ENCODE measurements at regions not wholly inside any gene's neighbourhood (a gene's known extent, or its start where the extent isn't known, plus 50 kb on each side); places are given as distances from the start of the nearest gene placed in this dataset.

DNA sequence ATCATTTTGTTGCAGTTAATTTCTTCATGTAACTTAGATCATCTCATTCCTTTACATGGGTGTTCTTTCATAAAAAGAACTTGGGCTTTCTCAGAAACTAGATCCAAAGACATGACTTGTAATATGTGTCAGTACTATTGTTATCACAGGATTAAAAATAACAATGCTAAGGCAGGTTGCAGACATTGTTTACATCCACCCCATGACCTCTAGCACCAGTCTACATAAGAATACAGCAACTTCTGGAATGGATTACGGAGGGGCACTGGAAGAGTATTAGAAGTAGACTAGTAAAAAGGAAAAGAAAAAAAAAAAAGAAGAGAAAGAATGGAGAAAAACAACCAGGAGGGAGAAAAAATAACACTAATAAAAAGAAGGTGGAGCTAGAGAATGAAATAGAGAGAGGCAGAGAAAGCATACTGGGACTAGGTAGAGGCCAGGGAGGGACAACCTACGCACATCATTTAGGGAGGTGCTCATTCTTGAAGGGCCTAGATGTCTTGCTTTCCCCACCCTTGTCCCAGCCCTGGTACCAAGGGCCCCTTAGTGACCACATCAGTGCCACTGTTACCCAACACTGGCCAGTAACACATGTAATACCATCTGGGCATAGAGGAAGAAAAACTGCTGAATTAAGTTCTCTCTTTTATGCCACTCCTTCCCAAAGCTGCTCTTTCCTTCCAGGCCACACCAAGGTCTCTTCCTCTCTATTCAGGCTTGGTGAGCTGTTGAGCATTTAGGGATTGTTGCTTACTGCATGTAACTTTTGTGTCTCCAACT lies 70.6 kb upstream of the KLF7 start:
- peak; percentile 68 to 88 (median 74) for DNase-seq

GRCh38 chr2:207238831-207239701 lies 73.3 kb upstream of the KLF7 start:
- peak; percentile 82 to 94 (median 90) for DNase-seq

DNA sequence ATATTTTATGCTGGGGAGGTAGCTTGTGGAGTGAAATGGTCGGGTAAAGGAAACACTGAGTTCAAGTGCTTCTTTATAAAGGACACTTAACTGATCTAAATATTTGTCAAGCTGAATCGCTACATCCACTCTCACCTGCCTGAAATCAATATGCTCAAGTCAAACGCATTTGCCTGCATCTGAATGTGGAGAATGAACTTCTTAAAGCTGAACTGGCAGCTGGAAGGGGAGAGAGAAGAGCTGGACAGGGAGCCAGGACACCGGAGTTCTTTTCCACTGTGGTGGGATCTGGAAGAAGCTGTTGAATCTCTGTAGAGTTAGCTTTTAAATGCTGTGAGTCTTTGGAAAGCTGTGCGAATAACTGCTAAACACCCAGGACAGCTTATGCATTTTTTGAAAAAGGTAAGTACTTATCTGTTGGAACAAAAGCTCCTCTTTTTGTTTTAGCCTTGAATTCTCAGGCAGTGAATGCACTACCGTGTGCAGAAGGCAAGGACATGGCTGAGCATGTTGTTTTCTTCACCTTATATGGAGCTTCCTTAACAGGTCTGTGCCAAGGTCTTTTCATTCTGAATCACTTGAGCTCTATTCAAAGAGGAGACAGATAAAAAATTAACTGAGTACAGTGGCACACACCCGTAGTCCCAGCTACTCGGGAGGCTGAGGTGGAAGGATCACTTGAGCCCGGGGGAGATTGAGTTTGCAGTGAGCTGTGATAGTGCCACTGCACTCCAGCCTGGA lies 74.2 kb upstream of the KLF7 start:
- peak in 1 of 4 experiments; percentile 18 for DNase-seq

- DNase-seq: no peak
Measured at GRCh38 chr2:207240649-207241048, 74.9 kb upstream of the KLF7 start.

DNA sequence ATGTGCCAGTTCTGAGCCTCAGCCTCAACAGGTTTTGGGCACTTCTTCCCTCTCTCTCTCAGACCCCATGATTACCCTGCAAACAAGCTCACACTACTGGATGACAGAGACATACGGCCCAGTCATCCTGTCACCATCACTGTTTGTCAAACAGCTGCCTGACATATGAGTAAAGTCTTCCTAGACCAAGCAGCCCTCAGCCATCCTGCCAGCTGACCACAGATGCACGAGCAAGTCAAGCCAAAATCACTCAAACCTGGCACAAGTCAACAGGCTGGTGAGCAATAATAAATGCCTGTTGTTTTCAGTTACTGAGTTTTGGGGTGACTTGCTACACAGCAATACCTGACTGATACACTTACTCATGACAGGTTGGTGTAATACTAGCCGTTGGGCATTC lies 75.5 kb upstream of the KLF7 start:
- peak in 2 of 4 experiments; percentile 8 to 49 for DNase-seq

DNA sequence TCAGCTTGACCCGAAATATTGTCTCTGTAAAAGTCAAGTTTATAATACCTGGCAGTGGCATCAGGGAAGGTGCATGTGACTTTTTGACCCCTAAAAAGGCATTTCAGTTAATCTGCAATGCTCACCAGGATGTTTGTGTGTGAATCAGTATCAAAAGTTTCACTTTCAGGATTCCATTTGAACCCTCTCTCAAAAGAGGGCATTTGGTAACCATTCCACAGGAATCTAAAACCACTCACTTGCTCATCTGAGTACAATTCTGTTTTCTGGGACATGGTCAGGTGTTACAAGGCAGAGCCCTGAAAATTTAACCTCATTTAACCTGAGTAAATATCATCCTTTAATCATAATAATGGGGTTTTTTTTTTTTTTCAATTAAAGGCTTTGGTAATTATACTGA lies 77.9 kb upstream of the KLF7 start:
- DNase-seq: no peak

- DNase-seq: no peak
Measured at GRCh38 chr2:207244971-207245925, 79.5 kb upstream of the KLF7 start.

GRCh38 chr2:207248702-207249377 lies 83.1 kb upstream of the KLF7 start:
- no peak for DNase-seq

DNA sequence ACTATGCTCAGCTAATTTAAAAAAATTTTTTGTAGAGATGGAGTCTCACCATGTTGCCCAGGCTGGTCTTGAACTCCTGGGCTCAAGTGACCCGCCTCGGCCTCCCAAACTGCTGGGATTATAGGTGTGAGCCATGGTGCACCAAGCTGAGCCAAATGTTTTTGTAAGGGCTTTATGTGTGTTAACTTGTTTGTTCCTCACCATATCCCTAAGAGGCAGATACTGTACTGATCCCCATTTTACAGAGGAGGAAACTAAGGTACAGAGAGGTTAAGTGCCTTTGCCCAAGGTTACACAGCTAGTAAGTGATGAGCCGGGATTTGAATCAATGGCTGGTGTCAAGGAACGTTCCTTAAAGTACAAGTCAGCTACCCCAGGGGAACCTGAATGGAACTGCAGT lies 85.3 kb upstream of the KLF7 start:
- DNase-seq: no peak

DNA sequence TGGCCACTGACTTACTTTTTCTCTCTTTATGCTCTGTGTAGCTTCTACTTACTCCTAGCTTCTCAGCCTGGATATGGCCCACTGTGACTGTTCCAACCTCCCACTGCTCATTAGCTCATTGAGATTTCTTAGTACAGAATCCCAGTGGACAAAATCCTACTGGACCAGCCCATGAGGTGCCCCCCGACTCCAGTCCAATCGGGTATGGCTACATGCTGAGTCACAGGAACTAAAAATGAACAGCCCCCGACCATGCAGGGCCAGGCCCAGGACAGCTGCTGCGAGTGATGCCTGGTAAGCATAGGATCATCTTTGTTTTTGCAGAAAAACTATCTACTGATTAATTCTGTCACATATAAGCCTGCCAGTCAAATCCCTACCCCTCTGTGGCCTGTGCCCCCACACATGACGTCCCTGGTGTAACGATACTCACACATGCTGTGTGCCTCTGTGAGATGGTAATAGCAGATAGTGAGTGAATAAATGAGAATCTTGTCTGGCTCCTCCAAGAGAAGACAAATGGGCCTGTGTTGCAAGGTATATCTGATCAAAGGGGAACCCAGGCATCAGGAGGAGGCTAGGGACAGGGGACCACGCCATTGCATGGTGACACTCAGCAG lies 85.9 kb upstream of the KLF7 start:
- no peak for DNase-seq

GRCh38 chr2:207252416-207252815 lies 86.7 kb upstream of the KLF7 start:
- no peak for DNase-seq

GRCh38 chr2:207252979-207253645 lies 87.4 kb upstream of the KLF7 start:
- DNase-seq: peak in 1 of 4 experiments; percentile 6

DNA sequence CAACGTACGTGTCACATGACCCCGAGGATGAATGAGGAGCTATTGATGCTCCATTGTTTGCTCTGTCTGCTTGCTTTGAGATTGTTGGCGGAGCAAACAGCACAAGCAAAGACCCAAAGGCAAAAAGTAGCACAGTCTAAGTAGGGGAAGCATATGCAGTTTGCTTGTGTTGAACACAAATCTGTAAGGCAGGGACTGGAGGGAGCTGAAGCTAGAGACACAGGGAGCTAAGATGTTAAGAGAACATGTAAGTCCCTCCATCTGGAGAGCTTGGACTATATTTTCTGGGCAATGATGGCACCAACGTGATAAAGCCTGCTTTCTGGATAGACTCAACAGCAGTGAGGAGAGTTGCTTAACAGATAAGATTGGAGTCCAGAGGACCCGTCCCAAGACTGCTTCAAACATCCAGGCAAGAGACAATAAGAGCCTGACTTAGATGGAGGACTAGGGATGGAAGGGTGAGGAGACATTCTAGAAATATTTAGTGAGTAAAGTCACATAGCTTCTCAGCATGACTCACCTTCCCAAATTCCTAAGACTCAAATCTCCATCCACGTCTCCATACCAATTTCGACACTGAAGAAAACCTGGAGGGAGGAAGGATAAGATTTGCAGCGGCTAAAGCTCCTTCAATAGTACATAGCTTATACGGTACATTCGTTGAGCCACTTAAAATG lies 88.1 kb upstream of the KLF7 start:
- DNase-seq: no peak

DNA sequence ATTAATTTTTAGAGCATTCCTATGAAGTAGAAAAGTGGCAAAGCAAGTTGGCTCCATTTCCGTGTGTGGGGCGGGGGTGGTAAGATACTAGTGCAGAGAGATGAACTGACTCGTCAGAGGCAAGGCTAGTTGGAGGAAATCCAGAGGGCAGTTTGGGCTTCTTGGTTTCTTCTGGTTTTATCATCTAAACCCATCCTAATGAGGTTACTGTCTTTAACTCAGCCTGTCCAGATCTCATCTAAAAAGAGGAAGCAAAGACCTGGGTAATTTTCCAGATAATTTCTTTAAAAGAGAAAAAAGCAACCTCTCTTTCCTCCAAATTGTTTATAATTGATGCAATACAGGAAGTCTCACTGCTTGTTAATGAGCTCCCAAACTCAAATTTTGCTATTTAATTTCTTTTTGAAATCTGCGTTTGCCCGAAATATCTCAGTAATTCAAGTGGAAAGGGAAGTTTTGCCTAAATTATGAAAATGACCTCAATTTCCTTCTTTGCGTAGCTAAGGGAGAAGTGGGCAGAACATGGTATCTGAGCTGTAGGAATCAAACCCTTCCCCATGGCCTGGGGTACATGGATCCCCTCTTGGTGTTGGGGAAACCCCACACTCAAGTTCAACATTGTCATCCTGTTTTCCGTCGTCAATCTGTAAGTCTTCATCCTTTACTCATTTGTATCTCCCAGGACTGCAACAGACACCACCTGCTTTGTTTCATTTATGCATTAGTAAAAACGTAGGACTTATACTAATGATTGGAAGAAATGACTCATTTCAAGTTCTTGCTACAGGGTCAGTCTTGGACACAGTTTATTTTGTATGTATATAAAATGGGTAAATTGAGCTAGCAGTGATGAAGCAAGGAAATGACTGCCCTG lies 89.1 kb upstream of the KLF7 start:
- DNase-seq: peak; percentile 52 to 74 (median 66)

GRCh38 chr2:207255565-207256470 lies 90.1 kb upstream of the KLF7 start:
- DNase-seq: no peak

DNA sequence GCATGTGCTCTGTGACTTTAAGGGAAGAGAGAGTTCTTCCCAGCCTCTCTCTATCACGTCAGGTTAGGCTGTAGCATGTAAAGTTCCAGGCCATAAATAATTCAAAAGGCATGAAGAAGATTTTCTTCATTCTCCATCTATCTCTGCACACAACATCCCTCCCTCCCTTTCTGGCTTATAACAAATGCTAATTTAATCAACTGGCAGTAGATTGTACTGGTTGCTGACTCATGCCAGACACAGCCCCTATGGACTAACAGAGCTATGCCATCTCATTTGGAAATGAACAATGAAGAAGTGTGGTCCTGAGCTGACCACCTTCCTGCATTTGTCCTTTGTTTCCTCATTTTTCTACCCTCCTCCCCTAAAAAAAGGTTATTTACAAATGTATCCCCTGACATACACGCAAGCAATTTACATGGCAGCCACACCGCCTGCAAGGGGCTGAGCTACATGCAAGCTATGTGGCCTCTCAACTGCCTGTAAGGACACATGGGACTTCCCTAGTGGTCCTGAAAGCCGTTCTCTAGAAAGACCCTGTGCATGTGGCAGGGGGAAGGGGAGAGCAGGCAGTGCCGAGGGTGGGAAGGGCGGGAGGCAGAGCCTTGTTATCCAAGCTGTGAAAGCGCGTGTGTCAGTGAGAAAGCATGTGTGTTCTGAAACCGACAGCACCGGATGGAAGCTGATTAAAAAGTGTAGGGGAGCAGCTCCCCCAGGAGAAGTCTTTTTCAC lies 90.9 kb upstream of the KLF7 start:
- DNase-seq: no peak

Measured in suppressor macrophage (primary cell).